T-helper 1 cell treated with Interleukin-12 subunit alpha and Interleukin-12 subunit beta and Interleukin-4 antibody, amounts not matched to agents 30 μg/mL and 1 μg/mL, for 36 hours (primary cell): ENCODE measurements at regions not wholly inside any gene's neighbourhood (a gene's known extent, or its start where the extent isn't known, plus 50 kb on each side); places are given as distances from the start of the nearest gene placed in this dataset.

Source experiments
- H3K27ac Mint-ChIP-seq: one replicate; pipeline ENCODE4 v1.8.0; 2021; ENCODE audit warnings: mild to moderate bottlenecking, mixed read lengths
- H3K27me3 Mint-ChIP-seq: one replicate; pipeline ENCODE4 v1.8.0; 2021; ENCODE audit warnings: low read depth, mixed read lengths
- H3K36me3 Mint-ChIP-seq: one replicate; pipeline ENCODE4 v1.8.0; 2021; ENCODE audit warnings: low read depth, mixed read lengths
- H3K4me1 Mint-ChIP-seq: one replicate; pipeline ENCODE4 v1.8.0; 2021; ENCODE audit warnings: low read depth, mixed read lengths
- H3K4me3 Mint-ChIP-seq: one replicate; pipeline ENCODE4 v1.8.0; 2021; ENCODE audit warnings: mild to moderate bottlenecking, moderate library complexity, mixed read lengths
- H3K9me3 Mint-ChIP-seq: one replicate; pipeline ENCODE4 v1.8.0; 2021; ENCODE audit warnings: mixed read lengths

DNA sequence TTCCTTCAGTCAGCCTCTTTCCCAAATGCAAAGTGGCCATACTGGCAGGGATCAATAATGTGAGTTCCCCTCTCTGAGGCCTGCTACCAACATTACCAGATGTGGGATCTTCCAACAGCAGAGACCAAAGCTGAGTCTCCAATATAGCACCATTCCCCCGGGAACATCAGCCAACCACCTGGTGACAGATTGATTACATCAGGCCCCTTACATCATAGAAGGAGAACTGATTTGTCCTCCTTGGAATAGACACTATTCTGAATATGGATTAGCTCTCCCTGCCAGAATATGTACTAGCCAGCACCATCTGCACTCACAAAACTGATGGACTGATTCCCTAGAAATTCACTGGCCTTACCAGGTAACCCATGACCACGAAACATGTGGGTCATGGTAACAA, 61.9 kb upstream of the CARMIL1 start:
- H3K27ac Mint-ChIP-seq, result no peak overlapping the region
- no peak overlapping the region for H3K4me3 Mint-ChIP-seq
- no peaks in the 10 kb centered on the region for H3K4me1 Mint-ChIP-seq
- peaks cover 2% of the 10 kb centered on the region for H3K9me3 Mint-ChIP-seq
- no peaks in the 10 kb centered on the region for H3K36me3 Mint-ChIP-seq
- H3K27me3 Mint-ChIP-seq, result peaks cover under 1% of the 10 kb centered on the region

- Mint-ChIP-seq H3K27ac (no peak overlapping the region), H3K9me3 (no peaks in the 10 kb centered on the region), H3K36me3 (no peaks in the 10 kb centered on the region), H3K4me3 (no peak overlapping the region), H3K4me1 (no peaks in the 10 kb centered on the region), H3K27me3 (no peaks in the 10 kb centered on the region)
Observed at GRCh38 chr6:25217829-25218228, 61.3 kb upstream of the CARMIL1 start.

DNA sequence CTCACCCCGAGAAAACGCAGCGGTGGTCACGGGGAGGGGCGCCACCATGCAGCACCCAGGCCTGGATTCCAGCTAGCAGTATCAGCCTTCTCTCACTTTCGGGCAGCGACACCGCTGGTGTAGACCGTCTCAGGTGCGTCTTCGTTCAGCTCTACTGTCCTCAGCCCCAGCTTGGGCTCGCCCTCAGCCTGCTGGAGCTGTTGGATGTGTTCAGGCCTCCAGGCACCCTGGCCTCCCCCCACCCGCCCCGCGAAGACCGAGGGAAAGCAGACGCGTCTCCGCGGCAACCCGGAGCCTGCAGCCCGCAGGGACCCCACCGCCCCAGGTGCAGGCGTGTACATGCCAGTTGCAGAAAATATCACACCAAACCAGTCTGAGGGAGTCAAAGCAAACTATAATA, 60.8 kb upstream of the CARMIL1 start:
- Mint-ChIP-seq H3K9me3 (no peaks in the 10 kb centered on the region), H3K27me3 (no peaks in the 10 kb centered on the region), H3K4me1 (peaks cover 2% of the 10 kb centered on the region), H3K36me3 (no peaks in the 10 kb centered on the region), H3K27ac (no peak overlapping the region), H3K4me3 (no peak overlapping the region)

GRCh38 chr6:25219216-25219916, 59.8 kb upstream of the CARMIL1 start:
- Mint-ChIP-seq H3K4me3 (no peak overlapping the region), H3K36me3 (no peaks in the 10 kb centered on the region), H3K27me3 (no peaks in the 10 kb centered on the region), H3K9me3 (no peaks in the 10 kb centered on the region), H3K4me1 (peaks cover 10% of the 10 kb centered on the region), H3K27ac (no peak overlapping the region)

DNA sequence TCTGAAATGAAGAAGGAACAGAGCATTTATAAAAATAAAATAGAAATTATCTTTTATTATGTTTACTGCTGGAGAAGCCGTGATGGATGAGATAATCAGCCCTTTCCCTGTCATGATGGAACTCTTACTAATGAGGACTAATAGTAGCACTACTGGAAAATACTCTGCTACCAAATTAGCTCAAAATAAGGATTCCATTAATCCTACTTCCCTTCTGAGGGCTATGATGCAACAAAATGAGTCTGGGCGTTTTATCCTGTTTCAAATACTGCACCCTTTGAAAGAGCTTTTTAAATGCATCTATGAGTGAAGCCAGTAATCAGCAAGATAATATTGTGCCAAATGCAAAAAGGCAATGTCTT, 59.3 kb upstream of the CARMIL1 start:
- no peaks in the 10 kb centered on the region for H3K9me3 Mint-ChIP-seq
- no peak overlapping the region for H3K27ac Mint-ChIP-seq
- no peaks in the 10 kb centered on the region for H3K27me3 Mint-ChIP-seq
- peaks cover 10% of the 10 kb centered on the region for H3K4me1 Mint-ChIP-seq
- no peaks in the 10 kb centered on the region for H3K36me3 Mint-ChIP-seq
- H3K4me3 Mint-ChIP-seq, result no peak overlapping the region

DNA sequence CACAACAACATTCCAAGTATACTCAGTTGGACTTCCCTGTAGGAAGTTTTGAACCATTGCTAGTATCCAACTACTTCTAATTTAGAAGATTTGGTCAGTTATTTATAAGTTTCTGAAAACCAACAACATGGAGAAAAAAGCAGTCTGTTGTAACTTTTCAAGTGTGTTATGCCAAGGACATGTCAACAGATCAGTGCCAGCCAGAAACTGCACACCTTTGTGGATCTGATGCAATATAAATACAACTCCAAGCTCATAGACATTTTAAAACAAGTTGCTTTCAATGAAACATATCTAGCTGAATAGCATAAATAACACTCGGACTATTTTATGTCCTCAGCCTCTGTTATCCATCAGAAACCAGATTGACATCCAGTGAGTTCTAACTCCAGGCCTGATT, 58.3 kb upstream of the CARMIL1 start:
- Mint-ChIP-seq H3K9me3 (no peaks in the 10 kb centered on the region), H3K27ac (no peak overlapping the region), H3K27me3 (no peaks in the 10 kb centered on the region), H3K36me3 (no peaks in the 10 kb centered on the region), H3K4me1 (peaks cover 10% of the 10 kb centered on the region), H3K4me3 (no peak overlapping the region)

- Mint-ChIP-seq H3K9me3 (no peaks in the 10 kb centered on the region), H3K36me3 (no peaks in the 10 kb centered on the region), H3K27me3 (no peaks in the 10 kb centered on the region)
Observed at GRCh38 chr6:25222006-25222678, 57.0 kb upstream of the CARMIL1 start.

DNA sequence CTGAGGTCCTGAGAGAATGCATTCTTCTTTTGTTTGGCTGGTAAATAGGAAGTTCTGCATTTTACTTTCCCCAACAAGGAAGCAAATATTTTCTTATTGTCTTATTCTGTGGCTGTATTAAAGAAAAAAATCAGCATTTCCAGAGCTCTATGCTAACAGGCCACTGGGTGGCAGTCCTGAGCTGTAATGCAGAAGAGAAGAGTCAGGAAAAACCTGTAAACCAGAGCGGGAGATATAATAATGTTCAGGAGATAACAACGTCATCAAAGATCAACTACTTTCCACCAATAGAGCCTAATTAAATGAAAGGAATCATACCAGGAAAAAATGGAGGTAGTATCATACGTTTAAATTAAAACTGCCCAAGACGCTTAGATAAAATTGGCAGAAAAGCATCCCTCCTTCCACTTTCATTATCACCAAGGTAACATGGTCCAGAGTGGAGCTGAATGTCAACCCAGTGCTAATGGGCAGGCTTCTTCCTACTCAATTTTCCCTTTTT, 55.6 kb upstream of the CARMIL1 start:
- Mint-ChIP-seq H3K9me3 (no peaks in the 10 kb centered on the region), H3K27me3 (no peaks in the 10 kb centered on the region), H3K27ac (no peak overlapping the region), H3K4me1 (peaks cover 10% of the 10 kb centered on the region), H3K4me3 (peak overlapping the region; percentile 67), H3K36me3 (no peaks in the 10 kb centered on the region)

More at GRCh38 chr6:25222006-25222678, 57.0 kb upstream of the CARMIL1 start:
- H3K4me1 Mint-ChIP-seq, result peaks cover 10% of the 10 kb centered on the region
- H3K27ac Mint-ChIP-seq, result no peak overlapping the region
- no peak overlapping the region for H3K4me3 Mint-ChIP-seq

DNA sequence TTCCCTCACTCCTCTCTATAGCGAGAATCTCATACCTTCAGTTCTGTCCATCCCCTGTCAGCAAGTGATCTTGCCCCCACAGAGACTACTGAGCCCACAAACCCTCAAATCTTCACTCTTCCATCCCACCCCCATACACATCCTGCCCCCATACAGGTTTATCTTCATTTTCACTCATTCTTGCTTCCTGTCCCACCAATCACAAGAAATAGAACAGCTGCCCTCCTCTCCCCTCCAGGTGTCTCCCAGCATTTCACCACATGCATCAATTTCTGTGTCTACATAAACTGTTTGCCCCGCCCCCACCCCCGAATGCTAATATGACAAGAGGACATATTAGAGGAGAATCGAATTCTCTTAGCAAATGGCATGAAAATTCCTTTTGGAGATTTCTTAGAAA, 54.9 kb upstream of the CARMIL1 start:
- no peaks in the 10 kb centered on the region for H3K27me3 Mint-ChIP-seq
- no peak overlapping the region for H3K27ac Mint-ChIP-seq
- H3K4me3 Mint-ChIP-seq, result peak overlapping the region; percentile 41

DNA sequence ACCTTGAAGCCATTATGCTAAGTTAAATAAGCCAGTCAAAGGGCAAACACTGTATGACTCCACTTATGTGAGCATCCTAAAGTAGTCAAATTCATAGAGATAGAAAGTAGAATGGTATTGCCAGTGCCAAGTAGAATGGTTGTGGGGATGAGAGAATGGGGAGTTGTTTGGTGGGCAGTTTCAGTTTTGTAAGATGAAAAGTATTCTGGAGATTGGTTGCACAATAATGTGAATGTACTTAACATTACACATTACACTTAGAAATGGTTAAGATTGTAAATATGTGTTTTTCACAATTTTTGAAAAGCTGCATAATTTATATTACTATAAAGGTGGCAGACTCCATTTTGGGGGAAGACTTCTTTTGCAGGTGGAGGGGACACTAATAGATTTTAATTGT, 51.3 kb upstream of the CARMIL1 start:
- Mint-ChIP-seq H3K27me3 (no peaks in the 10 kb centered on the region), H3K27ac (no peak overlapping the region), H3K9me3 (no peaks in the 10 kb centered on the region), H3K36me3 (no peaks in the 10 kb centered on the region), H3K4me1 (peaks cover 10% of the 10 kb centered on the region), H3K4me3 (no peak overlapping the region)

More for the DNA sequence above, 54.9 kb upstream of the CARMIL1 start:
- Mint-ChIP-seq H3K9me3 (no peaks in the 10 kb centered on the region), H3K4me1 (peaks cover 10% of the 10 kb centered on the region), H3K36me3 (no peaks in the 10 kb centered on the region)
